Uterus (tissue), 2 donors: ENCODE measurements at regions not wholly inside any gene's neighbourhood (a gene's known extent, or its start where the extent isn't known, plus 50 kb on each side); places are given as distances from the start of the nearest gene placed in this dataset.

Experiments used
- POLR2A ChIP-seq, 2 donors: fragments of 450-650 bp; IDR thresholded peaks; one replicate each; pipeline ENCODE4 v1.6.1; 2016; ENCODE audit warnings: antibody characterized with exemption in 2 of 2, mild to moderate bottlenecking in 1 of 2, moderate library complexity in 1 of 2
- TF ChIP-seq, protein P1 (sequence below), 4 experiments: fragments of 200-600 bp in 2 of 4; fragments of 450-650 bp in 2 of 4; sonication (generic) in 2 of 4; IDR thresholded peaks; one replicate each; pipeline ENCODE4 v1.5.1; 2016 to 2019; ENCODE audit warnings: antibody characterized with exemption in 4 of 4, mild to moderate bottlenecking in 2 of 4, moderate library complexity in 1 of 4

DNA sequence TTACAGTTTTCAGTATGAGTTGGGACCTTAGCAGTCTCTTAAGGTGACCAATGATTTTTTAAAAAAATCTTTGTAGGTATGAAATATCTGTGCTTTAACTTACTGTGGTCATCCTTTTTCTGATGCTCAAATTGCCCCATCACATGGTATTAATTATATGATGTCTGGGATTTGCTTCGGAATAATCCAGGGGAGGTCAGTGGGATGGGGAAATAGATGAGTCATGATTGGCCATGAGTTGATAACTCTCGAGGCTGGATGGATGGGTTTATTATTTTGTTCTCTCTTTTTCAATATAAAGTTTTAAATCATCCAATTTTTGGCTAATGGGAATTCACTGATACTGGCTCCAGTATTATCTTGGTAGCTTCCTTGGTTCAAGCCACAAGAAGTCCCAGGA lies 370.3 kb upstream of the TPM1 start:
- TF ChIP-seq, protein P1, sequence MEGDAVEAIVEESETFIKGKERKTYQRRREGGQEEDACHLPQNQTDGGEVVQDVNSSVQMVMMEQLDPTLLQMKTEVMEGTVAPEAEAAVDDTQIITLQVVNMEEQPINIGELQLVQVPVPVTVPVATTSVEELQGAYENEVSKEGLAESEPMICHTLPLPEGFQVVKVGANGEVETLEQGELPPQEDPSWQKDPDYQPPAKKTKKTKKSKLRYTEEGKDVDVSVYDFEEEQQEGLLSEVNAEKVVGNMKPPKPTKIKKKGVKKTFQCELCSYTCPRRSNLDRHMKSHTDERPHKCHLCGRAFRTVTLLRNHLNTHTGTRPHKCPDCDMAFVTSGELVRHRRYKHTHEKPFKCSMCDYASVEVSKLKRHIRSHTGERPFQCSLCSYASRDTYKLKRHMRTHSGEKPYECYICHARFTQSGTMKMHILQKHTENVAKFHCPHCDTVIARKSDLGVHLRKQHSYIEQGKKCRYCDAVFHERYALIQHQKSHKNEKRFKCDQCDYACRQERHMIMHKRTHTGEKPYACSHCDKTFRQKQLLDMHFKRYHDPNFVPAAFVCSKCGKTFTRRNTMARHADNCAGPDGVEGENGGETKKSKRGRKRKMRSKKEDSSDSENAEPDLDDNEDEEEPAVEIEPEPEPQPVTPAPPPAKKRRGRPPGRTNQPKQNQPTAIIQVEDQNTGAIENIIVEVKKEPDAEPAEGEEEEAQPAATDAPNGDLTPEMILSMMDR (IDR thresholded peaks at IDR 0.05), result no peak
- no peak for TF ChIP-seq POLR2A (IDR thresholded peaks at IDR 0.05)
